ENCODE measurements at regions not wholly inside any gene's neighbourhood (a gene's known extent, or its start where the extent isn't known, plus 50 kb on each side); places are given as distances from the start of the nearest gene placed in this dataset.
A peak's percentile ranks its signal among the peaks of the same experiment; 100 is the strongest.
"Not testable (repeated sequence)": the region's sequence is repeated elsewhere in the genome, so short reads cannot be mapped to it uniquely, and the experiment has no call there.

DNA sequence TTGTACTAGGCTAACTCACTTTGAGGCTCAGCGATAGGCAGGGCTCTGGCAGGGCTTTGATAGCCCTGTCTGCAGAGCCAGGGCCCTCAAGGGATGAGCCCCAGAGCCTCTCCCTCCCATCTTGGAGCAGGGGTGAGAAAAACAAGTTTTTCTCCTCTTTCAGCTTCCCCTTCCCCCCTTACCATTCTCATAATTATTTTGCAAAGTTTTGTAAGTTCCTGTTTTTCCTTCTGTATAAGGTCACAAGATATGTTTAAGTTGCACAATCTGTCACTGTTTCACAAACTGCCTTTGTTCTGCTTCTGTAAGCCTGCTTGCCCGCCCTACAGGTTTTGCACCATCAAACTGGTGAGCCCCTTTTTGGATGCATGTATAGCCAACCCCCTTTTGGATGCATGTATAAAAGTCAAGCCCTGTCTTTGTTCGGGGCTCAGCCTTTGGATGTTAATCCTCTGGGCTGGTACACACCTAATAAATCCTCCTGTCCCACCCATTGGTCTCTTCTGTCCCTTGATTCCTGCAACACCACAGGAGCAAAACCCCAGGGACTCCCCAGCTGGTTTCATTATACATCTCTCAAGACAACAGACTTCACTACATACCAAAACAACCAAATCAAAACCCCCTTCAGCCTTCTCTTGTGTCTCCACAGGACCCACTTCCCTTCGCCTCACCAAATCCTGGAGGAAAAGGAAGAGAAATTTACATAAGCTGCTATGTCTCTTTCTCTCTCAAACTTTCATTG, 52.5 kb upstream of the RESF1 start:
- DNase-seq, result no peak

DNA sequence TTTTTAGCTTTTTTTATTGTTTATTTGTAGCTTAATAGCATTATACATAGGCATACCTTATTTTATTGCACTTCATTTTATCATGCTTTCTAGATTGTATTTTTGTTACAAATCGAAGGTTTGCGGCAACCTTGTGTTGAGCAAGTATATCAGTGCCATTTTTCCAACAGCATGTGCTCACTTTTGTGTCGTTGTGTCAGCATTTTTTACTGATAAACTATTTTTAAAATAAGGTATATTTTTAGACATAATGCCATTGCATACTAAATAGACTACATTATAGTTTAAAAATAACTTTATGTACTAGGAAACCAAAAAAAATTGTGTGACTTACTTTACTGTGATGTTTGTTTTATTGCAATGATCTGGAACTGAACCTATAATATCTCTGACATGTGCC, 56.2 kb upstream of the RESF1 start:
- DNase-seq, result no peak

DNA sequence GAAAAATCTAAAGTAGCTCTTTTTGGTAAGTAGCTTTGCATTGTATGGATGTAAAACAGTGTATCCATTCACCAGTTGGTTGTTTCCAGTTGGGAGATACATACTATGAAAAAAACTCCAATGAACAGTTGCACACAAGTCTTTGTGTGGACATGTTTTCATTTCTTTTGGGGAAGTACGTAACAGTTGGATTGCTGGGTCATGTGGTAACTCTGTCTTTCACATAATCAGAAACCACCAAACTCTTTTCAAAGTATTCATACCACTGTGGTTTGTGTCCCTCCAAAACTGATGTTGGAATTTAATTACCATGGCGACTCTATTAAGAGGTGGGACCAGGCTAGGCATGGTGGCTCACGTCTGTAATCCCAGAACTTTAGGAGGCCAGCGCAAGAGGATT, 58.9 kb upstream of the RESF1 start:
- DNase-seq, result no peak

DNA sequence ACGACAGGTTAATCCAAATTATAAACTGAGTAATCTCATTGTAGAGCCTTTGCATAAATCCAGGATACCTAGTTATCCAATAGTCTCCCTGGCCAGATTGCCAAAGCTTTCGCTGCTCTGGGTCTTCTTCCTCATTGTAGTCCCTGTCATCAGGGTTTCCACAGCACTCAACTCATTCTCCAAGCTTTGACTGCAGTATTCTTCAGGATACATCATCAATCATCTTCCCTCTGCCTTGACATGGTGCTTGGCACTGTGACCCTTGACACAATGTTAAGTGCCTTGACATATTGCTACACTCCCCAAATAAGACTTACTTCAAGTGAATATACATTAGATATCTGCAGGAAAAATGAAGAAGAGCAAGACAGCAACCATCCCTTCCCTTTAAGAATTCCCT, 60.1 kb upstream of the RESF1 start:
- DNase-seq, result no peak

DNA sequence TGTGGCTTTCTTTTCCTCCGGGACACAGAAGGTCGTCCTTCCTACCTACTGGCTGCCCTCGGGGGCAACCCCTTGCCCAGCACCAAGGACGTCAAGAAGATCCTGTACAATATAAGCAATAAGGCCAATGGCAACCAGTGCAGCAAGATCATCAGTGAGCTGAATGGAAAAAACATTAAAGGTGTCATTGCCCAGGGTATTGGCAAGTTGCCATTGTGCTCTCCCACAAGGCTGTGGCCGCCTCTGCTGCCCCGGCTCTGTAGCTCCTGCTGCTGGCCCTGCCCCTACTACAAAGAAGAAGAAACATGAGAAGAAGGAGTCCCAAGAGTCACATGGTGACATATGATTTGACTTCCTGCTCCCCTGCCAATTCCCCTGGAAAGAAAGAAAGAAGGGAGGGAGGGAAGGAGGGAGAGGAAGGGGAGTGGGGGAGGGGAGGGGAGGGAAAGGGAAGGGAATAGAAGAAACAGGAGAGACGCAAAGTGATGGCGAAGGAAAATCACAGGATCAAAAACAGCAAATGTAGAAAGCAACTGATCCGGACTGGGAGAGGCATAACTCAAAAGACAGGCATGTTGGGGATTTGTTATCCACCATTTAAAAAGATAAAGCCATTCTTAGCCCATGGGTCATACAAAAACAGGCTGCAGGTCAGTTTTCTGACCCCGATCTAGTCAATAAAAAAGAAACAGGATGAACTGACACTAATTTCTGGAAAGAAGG, 61.3 kb upstream of the RESF1 start:
- DNase-seq, result peak; percentile 10

DNA sequence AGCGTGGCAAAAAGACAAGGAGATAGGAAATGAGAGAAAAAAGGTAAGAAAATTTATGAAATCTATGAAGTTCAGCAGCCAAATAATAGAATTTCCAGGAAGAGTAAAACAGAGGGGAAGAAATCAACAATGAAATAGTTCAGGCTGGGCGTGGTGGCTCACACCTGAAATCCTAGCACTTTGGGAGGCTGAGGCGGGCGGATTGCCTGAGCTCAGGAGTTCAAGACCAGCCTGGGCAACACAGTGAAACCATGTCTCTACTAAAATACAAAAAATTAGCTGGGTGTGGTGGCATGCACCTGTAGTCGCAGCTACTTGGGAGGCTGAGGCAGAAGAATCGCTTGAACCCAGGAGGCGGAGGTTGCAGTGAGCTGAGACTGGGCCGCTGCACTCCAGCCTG, 62.1 kb upstream of the RESF1 start:
- not testable (repeated sequence) for DNase-seq

DNA sequence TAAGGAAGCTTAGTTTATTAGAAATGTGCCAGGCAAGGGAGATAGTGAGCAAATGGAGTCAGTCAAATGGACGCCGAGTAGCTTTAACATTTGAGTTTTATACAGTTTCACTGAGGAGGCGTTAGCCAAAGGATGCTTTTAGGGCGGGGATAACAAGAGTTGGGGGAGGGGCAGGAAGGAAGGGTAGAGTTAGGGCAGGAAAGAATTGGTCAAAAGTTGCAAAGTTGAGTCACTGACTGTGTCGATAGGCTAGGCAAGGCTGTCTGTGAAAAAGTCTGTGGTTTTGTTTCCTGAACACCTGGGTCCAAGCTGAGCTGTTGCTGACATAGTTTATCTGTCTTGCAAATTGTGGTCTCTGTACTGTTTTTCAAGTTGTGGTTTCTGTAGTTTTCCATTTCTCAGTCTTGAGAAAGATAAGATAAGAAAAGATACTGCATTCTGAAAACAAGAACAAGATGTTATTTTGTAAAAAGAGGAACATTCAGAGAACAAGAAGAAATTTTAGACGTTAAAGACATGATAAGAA, 62.6 kb upstream of the RESF1 start:
- peak; percentile 73 for DNase-seq

DNA sequence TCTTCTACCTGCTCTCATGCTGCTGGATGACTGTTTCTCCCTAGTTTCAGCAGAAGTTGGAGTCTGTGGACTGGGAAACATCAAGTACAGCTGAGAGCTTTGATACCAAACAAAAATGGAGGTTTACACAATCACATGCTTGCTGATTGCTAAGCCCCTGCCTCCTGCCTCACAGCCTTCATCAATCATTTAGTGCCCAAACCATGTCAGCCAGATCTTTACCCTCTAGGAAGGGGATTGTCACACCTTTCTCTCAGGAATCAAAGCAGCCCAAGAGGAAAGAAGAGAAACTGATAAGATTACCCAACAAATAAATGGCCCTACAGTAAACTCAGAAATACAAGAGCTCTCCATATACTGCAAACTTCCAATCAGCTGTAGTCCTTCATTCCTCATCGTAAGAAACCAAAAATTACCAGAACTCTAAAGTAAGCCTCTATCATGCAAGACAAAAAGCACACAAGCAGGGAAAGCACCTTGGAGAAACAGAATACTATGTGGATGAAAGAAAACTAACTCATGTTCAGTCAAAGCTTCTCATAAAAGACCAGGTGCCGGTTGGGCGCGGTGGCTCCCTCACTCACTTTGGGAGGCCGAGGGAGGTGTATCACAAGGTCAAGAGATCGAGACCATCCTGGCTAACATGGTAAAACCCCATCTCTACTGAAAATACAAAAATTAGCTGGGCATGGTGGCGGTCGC, 63.6 kb upstream of the RESF1 start:
- DNase-seq, result no peak

DNA sequence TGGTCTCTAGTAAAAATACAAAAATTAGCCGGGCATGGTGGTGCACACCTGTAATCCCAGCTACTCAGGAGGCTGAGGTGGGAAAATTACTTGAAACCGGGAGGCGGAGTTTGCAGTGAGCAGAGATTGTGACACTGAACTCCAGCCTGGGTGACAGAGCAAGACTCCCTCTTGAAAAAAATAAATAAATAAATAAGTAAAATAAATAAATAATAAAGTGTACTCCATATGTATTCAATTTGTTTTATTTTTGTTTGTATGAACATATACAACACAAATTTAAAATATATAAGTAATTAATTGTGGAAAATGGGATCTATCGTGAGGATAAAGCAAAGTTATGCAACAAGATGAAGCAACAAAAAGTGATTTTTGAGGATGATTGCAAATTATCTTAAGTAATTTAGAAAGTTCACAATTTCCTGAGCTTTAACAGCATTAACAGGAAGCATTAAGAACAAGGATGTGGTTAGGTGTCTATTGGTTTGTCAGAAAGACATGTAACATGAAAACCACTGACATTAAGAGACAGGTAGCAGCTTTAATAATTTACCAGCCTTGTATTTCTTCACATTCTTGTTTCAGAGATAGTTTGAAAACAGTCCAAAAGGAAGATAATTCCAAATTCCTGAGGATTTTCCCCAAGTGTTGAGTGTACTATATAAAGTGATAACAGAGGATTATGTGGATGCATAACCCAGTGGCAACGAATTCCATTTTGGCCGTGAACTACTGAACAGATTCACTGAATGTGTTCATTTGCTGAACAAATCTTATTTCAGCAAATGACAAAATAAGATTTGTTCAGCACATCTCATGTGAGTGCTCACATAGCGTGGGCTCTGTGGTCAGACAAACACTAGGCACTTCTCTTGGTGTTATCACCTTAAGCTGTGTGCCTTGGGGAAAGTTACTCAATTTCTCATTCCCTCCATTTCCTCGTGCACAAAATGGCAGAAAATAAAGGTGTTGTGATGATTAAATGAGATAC, 68.6 kb upstream of the RESF1 start:
- no peak for DNase-seq

DNA sequence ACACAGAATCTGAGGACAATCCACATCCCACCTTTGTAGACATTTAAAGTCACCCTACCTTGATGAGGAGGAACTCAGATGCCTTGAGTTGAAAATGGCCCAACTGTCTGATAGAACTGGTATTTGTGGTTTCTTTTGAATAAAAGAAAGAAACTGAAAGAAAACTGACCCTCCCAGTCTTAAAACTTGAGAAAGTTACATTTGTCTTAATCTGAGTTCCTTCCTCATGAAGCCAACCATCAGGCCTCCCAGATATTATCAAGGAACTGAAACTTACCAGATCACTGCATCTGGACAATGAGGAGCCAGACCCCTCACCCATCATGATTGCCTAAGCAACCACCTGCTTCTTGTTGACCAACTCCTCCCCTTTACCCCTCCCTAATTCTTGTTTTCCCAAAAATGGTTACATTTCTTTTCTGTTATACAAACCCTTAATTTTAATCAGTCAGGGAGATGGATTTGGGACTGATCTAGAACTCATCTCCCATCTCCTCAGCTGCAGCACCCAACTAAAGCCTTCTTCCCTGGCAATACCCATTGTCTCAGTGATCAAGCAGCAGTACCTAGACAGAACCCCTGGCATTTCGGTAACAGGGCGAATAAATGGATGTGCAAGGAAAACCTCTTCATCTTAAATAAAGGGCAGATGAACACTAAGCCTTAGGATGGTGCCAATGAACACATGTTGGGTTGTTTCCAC, 72.0 kb upstream of the RESF1 start:
- DNase-seq, result no peak

DNA sequence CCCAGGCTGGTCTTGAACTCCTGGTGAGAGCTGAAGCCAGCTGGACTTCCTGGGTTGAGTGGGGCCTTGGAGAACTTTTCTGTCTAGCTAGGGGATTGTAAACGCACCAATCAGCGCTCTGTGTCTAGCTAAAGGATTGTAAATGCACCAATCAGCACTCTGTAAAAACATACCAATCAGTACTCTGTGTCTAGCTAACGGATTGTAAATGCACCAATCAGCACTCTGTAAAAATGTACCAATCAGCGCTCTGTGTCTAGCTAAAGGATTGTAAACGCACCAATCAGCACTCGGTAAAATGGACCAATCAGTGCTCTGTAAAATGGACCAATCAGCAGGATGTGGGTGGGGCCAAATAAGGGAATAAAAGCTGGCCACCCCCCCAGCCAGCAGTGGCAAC, 76.5 kb upstream of the RESF1 start:
- not testable (repeated sequence) for DNase-seq

DNA sequence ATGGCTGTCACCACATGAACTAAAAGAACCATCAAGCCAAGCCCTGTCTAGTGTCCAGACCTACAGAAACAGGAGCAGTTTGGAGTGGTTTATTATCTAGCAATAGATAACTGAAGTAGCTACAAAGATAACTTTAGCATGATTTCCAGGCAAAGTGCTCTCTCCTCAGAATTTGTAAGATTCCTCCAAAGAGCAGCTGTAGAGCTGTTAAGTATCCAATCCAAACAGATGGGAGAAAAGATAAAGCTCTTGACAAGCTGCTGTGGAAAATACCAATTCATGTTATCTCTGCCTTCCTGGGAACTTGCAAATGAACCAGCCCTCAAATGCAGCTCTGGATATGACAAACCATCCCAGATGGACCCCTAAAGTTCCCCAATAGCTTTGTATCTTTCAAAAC, 78.9 kb upstream of the RESF1 start:
- DNase-seq, result no peak

DNA sequence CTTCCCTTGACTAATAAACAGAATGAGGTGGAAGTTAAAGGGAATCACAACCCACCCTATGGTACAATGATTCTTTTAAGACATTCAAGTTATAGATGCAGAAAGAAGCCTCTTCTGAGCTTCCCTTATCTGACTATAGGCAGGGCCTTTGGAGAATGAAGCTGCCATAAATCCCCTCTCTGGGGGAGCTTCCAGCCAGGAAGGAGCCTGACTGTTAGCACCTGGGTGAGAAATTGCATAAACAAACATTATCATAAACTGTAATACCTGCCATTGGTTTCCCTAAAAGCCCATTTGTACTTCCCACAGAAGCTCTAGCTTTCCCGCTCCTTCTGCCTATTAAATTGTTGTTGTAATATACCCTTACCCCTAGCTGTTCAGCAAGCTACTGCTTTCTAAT, 81.3 kb upstream of the RESF1 start:
- no peak for DNase-seq

DNA sequence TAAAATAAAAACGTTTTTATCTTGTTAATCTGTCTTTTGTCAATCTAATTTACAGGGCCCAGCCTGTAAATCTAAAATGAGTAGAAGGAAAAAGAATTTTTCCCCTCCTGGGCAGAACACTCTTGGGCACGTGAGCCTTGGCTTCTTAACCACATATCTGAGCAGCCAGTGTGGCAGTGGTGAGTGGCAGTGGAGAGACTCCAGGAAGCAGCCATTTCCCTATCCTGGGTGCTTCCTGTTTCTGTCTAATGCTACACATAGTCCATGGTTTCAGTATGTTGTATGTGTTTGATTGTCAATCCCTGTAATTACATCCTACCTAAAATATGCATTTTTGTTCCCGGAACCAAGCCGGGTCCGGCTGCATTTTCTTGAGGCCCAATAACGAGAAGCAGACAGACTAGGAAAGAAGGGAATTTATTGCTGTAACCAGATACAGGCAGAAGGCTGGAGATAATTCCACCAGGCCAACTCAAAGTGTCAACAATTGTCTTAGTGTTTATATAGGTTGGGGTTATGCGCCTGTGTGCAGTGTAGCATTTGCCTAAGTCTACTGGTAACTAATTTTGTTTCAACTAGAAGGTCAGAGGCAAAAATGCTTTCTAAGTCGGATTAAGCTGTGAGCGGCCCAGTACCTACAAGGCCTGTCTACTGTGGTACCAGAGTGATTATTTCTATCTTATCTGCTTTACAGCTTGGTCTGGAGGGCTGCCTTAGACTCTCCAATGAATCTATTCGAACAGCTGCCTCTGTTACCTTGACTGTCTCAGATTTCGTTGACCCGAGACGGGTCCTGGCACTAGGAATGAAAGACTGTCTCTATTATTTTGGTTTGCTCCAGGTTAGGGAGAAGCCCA, 82.4 kb upstream of the RESF1 start:
- DNase-seq, result no peak

DNA sequence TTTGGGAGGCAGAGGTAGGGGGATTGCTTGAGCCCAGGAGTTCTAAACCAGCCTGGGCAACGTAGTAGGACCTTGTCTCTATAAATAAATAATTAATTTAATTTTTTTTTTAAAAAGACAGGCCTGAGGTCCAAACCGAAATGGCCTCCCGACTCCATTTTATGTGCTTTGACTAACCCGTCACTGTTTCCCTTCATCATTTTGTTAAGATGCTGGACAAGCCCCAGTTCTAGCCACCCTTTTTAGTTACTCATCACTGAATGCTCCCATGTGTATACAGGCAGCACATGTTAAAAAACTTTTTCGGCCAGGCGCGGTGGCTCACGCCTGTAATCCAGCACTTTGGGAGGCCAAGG, 83.6 kb upstream of the RESF1 start:
- no peak for DNase-seq

DNA sequence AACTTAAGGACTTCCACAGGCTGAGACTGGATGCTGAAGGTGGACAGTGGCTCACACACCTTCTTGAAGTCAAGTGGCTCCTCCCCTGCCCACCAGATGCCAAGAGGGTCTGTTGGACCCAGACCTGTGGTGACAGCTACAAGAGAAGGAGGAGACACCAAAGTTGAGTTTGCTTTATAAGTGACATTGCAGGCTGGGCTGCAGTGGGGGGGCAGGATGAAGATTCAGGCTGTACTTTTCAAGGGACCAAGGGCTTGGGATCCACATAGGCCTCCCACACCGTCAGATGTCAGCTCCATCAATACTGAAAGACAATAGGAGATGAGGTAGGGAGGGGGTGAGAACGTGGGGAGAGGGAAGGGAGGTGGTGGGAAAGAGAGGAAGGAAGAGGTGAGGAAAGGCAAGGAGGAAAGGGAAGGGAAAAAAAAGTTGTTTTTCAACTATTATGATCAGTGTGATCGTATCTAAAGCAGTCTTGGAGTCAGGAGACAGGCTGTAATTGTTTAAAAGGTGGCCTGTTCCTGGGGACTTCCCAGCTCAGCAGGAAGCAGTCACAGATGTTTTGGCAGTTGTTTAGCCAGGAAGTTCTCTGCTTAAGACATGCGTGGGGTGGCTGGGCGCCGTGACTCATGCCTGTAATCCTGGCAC, 84.1 kb upstream of the RESF1 start:
- DNase-seq, result peak; percentile 68

DNA sequence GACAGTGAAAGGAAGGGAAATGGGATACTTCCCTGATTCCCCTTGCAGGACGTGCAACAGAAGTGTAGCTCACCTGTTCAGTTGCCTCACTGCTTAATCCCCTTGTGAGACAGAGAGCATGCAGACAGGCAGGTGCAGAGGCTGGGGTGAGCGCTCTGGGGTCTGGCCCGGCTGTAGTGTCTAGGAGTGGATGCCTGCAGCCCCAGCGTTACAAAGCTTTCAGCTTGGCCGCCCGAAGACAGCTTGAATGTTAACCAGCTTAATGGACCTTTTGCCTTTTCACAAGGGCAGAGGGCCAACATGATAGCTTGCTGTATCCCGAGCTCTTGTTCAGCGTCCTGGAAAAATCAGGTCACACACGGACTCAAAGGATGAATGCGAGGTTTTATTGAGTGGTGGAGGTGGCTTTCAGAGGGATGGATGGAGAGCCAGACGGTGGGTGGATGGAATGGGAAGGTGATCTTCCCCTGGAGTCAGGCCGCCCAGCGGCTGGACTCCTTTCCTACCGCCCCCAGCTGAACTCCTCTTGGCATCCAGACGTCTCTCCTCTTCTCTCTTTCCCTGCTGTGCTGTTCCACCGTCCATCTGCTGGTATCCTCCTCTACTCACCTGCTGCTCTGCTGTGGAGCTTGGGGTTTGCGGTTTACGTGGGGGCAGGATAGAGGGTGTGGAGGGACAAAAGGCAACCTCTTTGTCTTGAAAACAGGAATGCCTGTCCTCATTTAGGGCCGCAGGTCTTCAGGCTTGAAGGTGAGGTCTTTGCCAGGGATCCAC, 86.2 kb upstream of the RESF1 start:
- no peak for DNase-seq

DNA sequence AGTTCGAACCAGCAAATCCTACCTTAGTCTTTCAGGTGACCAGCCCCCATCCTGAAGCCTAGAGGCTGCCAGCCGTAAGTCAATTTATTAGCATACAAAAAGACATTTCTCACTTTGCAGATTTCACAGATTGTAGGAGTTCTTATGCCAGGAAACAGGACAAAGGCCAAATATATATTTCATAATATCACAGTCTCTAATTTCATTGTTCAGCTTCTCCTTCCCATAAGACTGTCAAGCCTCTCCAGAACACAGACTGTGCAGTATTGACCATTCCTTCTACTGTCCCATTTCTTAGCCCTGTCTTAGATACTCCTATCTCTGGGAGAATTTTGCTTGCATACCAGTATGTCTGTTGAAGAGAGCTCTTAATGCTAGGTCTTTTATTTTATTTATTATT, 89.2 kb upstream of the RESF1 start:
- DNase-seq, result no peak

DNA sequence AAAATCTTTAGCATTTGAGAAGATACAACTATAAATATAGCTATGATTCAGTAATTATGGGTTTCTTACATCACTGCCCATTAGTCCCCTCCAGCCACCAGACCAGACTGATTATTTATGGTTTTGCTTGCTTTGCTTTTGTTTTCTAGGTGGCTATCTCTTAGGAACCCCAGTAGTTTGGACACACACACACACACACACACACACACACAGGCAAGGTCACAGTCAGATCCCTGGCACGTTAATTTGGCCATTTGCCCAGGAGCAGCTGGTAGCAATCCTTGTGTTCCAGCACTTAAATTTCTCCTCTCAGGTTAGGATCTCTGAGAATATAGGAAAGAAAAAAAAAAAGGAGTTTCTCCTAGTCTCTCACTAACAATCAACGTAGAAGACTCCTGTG, 90.2 kb upstream of the RESF1 start:
- DNase-seq, result no peak

DNA sequence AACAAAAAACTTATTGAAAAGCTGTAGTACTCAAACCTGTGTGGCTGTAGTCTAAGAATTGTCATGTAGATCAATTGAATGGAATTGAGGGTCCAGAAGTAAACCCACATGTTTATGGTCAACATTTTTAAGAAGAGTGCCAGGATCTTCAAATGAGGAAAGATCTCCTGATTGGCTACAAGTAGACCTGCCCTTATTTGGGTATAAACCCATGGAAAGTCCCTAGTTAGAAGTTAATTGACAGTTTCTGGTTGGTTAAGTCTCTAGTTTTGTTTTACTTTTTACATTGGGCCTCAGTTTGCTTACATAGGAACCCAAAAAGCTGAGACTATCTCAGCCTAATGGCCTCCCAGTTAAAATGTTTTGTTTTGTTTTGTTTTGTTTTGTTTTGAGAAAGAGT, 91.9 kb upstream of the RESF1 start:
- DNase-seq, result no peak

Data from activated CD4-positive, alpha-beta T cell treated with anti-CD3 and anti-CD28 coated beads, Interleukin-2, amount 50 U/mL, for 1 hour (primary cell).